Liver (tissue), 8 donors: ENCODE measurements at regions not wholly inside any gene's neighbourhood (a gene's known extent, or its start where the extent isn't known, plus 50 kb on each side); places are given as distances from the start of the nearest gene placed in this dataset.

Source experiments
- DNase-seq: peaks from one replicate; pipeline ENCODE4 v3.0.0-alpha.2; 2017; ENCODE audit warnings: low spot score
- H3K27ac ChIP-seq, 2 donors: one replicate each; pipeline ENCODE4 v1.7.0; 2013; ENCODE audit warnings: inconsistent platforms in 2 of 2, low read length in 2 of 2, control low read depth in 1 of 2, low read depth in 1 of 2, mild to moderate bottlenecking in 1 of 2
- H3K27me3 ChIP-seq, 4 donors: one replicate each; pipeline versions ENCODE4 v1.6.1 to v1.7.0; 2013; ENCODE audit warnings: low read length in 3 of 4, inconsistent platforms in 1 of 4, mild to moderate bottlenecking in 1 of 4, moderate library complexity in 1 of 4; ENCODE audit not compliant: control insufficient read depth in 4 of 4, insufficient read depth in 4 of 4
- H3K36me3 ChIP-seq, 4 donors: one replicate each; pipeline versions ENCODE4 v1.6.1 to v1.7.0; 2013; ENCODE audit warnings: low read length in 3 of 4, mild to moderate bottlenecking in 3 of 4, low read depth in 1 of 4, moderate library complexity in 1 of 4; ENCODE audit not compliant: control insufficient read depth in 4 of 4, insufficient read depth in 3 of 4
- H3K4me1 ChIP-seq, 4 donors: one replicate each; pipeline versions ENCODE4 v1.6.1 to v1.7.0; 2013; ENCODE audit warnings: low read length in 3 of 4, mild to moderate bottlenecking in 3 of 4, moderate library complexity in 1 of 4; ENCODE audit not compliant: control insufficient read depth in 4 of 4, insufficient read depth in 4 of 4
- H3K4me3 ChIP-seq, 3 donors: one replicate each; pipeline versions ENCODE4 v1.6.1 to v1.7.0; 2013; ENCODE audit warnings: low read length in 3 of 3, control low read depth in 1 of 3, low read depth in 1 of 3, mild to moderate bottlenecking in 1 of 3
- H3K9ac ChIP-seq, 2 donors: one replicate each; pipeline ENCODE4 v1.7.0; 2013; ENCODE audit warnings: low read length in 2 of 2, mild to moderate bottlenecking in 2 of 2, moderate library complexity in 2 of 2, control low read depth in 1 of 2, low read depth in 1 of 2
- H3K9me3 ChIP-seq, 4 donors: one replicate each; pipeline versions ENCODE4 v1.6.1 to v1.7.0; 2013; ENCODE audit warnings: low read length in 3 of 4; ENCODE audit not compliant: control insufficient read depth in 4 of 4
- ATF3 ChIP-seq: IDR thresholded peaks from 2 replicates; pipeline ENCODE4 v1.6.1; 2016; ENCODE audit warnings: antibody characterized with exemption
- EGR1 ChIP-seq, 2 donors: IDR thresholded peaks; 2 replicates each; pipeline ENCODE4 v1.6.1; 2016 to 2018; ENCODE audit warnings: antibody characterized with exemption in 2 of 2, low read depth in 2 of 2
- FOXA1 ChIP-seq: IDR thresholded peaks from 2 replicates; pipeline ENCODE4 v1.6.1; 2016; ENCODE audit warnings: antibody characterized with exemption
- FOXA2 ChIP-seq: IDR thresholded peaks from 2 replicates; pipeline ENCODE4 v1.6.1; 2016; ENCODE audit warnings: antibody characterized with exemption
- GABPA ChIP-seq, 2 donors: IDR thresholded peaks in 1 of 2; conservative IDR thresholded peaks in 1 of 2; 2 replicates each; pipeline ENCODE4 v1.6.1; 2016; ENCODE audit warnings: antibody characterized with exemption in 2 of 2, mild to moderate bottlenecking in 1 of 2, moderate library complexity in 1 of 2
- HNF4A ChIP-seq, 2 donors: conservative IDR thresholded peaks; 2 replicates each; pipeline ENCODE4 v1.6.1; 2016; ENCODE audit warnings: antibody characterized with exemption in 2 of 2, mild to moderate bottlenecking in 2 of 2
- HNF4G ChIP-seq: IDR thresholded peaks from 2 replicates; pipeline ENCODE4 v1.6.1; 2016; ENCODE audit warnings: antibody characterized with exemption
- JUND ChIP-seq, 2 donors: IDR thresholded peaks; 2 replicates each; pipeline ENCODE4 v1.6.1; 2016; ENCODE audit warnings: antibody characterized with exemption in 2 of 2
- MAX ChIP-seq: IDR thresholded peaks from 2 replicates; pipeline ENCODE4 v1.6.1; 2016; ENCODE audit warnings: antibody characterized with exemption
- NR2F2 ChIP-seq: IDR thresholded peaks from 2 replicates; pipeline ENCODE4 v1.6.1; 2016; ENCODE audit warnings: antibody characterized with exemption
- RAD21 ChIP-seq, 2 donors: IDR thresholded peaks; 2 replicates each; pipeline ENCODE4 v1.6.1; 2016; ENCODE audit warnings: antibody characterized with exemption in 2 of 2, mild to moderate bottlenecking in 2 of 2
- REST ChIP-seq: IDR thresholded peaks from 2 replicates; pipeline ENCODE4 v1.6.1; 2016; ENCODE audit warnings: antibody characterized with exemption, mild to moderate bottlenecking
- RXRA ChIP-seq, 2 donors: IDR thresholded peaks; 2 replicates each; pipeline ENCODE4 v1.6.1; 2017 to 2018; ENCODE audit warnings: antibody characterized with exemption in 2 of 2, mild to moderate bottlenecking in 1 of 2
- SP1 ChIP-seq: IDR thresholded peaks from 2 replicates; pipeline ENCODE4 v1.6.1; 2018; ENCODE audit warnings: antibody characterized with exemption, mild to moderate bottlenecking
- TAF1 ChIP-seq: conservative IDR thresholded peaks from 2 replicates; pipeline ENCODE4 v1.6.1; 2016; ENCODE audit warnings: antibody characterized with exemption, mild to moderate bottlenecking
- YY1 ChIP-seq: IDR thresholded peaks from 2 replicates; pipeline ENCODE4 v1.6.1; 2016; ENCODE audit warnings: antibody characterized with exemption, mild to moderate bottlenecking
- WGBS: extraction: QIAGEN DNeasy Blood & Tissue Kit; methylation state at CpG from one replicate; pipeline ENCODE4 v1.1.7; 2013; 5-methylcytosine and 5-hydroxymethylcytosine counted together
- TF ChIP-seq, protein P1 (sequence below): fragments of 150-350 bp; IDR thresholded peaks from 2 replicates; pipeline ENCODE4 v1.5.1; 2017; ENCODE audit warnings: improper control_type of control experiment, low read depth, low read length; ENCODE audit not compliant: missing input control
- TF ChIP-seq, protein P2 (sequence below): IDR thresholded peaks from 2 replicates; pipeline ENCODE4 v1.6.1; 2016; ENCODE audit warnings: antibody characterized with exemption
- donor health status: healthy.
- donor health status: healthy.
- donor health status: healthy.
- donor health status: healthy.
- donor health status: healthy.

- no peak for TF ChIP-seq MAX
Measured at GRCh38 chr5:91302958-91303357, 80.2 kb downstream of the ARRDC3 start (continued).

- no peak for TF ChIP-seq RAD21 (IDR thresholded peaks at IDR 0.05)
- TF ChIP-seq GABPA (IDR thresholded peaks at IDR 0.05 in 1 of 2, conservative IDR thresholded peaks at IDR 0.05 in 1 of 2) = no peak
- no peak for TF ChIP-seq FOXA1
- no peak for TF ChIP-seq EGR1 (IDR thresholded peaks at IDR 0.05; ENCODE audit: low read depth in 2 of 2)
- Histone ChIP-seq H3K27me3 (no peaks in the 10 kb centered on the region), H3K27ac (no peak overlapping the region), H3K9ac (no peak overlapping the region), H3K9me3 (no peaks in the 10 kb centered on the region), H3K36me3 (no peaks in the 10 kb centered on the region), H3K4me3 (no peak overlapping the region), H3K4me1 (no peaks in the 10 kb centered on the region)
- no peak for DNase-seq
- WGBS = 89% methylated on average over 4 of the region's 4 CpGs
Measured at GRCh38 chr5:91302305-91302704, 80.8 kb downstream of the ARRDC3 start.

GRCh38 chr5:91301106-91301846 is 81.8 kb downstream of the ARRDC3 start:
- 93% methylated on average over 5 of the region's 5 CpGs for WGBS
- Histone ChIP-seq H3K4me1 (no peaks in the 10 kb centered on the region), H3K4me3 (no peak overlapping the region), H3K27me3 (no peaks in the 10 kb centered on the region), H3K9me3 (no peaks in the 10 kb centered on the region), H3K9ac (peak overlapping the region in 1 of 2 donors; percentile 16), H3K36me3 (no peaks in the 10 kb centered on the region), H3K27ac (no peak overlapping the region)
- TF ChIP-seq HNF4A (conservative IDR thresholded peaks at IDR 0.05) (peak; percentile 25 to 58), RAD21 (IDR thresholded peaks at IDR 0.05) (peak in 1 of 2 donors; percentile 9), GABPA (IDR thresholded peaks at IDR 0.05 in 1 of 2, conservative IDR thresholded peaks at IDR 0.05 in 1 of 2) (no peak), SP1 (no peak), NR2F2 (no peak), FOXA2 (peak; percentile 82), RXRA (IDR thresholded peaks at IDR 0.05) (peak in 1 of 2 donors; percentile 52), EGR1 (IDR thresholded peaks at IDR 0.05; ENCODE audit: low read depth in 2 of 2) (no peak), FOXA1 (peak; percentile 6), REST (no peak), HNF4G (no peak), TAF1 (no peak), YY1 (peak; percentile 49), MAX (peak; percentile 17), JUND (IDR thresholded peaks at IDR 0.05) (peak in 1 of 2 donors; percentile 24), ATF3 (no peak)
- TF ChIP-seq, protein P1, sequence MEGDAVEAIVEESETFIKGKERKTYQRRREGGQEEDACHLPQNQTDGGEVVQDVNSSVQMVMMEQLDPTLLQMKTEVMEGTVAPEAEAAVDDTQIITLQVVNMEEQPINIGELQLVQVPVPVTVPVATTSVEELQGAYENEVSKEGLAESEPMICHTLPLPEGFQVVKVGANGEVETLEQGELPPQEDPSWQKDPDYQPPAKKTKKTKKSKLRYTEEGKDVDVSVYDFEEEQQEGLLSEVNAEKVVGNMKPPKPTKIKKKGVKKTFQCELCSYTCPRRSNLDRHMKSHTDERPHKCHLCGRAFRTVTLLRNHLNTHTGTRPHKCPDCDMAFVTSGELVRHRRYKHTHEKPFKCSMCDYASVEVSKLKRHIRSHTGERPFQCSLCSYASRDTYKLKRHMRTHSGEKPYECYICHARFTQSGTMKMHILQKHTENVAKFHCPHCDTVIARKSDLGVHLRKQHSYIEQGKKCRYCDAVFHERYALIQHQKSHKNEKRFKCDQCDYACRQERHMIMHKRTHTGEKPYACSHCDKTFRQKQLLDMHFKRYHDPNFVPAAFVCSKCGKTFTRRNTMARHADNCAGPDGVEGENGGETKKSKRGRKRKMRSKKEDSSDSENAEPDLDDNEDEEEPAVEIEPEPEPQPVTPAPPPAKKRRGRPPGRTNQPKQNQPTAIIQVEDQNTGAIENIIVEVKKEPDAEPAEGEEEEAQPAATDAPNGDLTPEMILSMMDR = no peak
- TF ChIP-seq, protein P2, sequence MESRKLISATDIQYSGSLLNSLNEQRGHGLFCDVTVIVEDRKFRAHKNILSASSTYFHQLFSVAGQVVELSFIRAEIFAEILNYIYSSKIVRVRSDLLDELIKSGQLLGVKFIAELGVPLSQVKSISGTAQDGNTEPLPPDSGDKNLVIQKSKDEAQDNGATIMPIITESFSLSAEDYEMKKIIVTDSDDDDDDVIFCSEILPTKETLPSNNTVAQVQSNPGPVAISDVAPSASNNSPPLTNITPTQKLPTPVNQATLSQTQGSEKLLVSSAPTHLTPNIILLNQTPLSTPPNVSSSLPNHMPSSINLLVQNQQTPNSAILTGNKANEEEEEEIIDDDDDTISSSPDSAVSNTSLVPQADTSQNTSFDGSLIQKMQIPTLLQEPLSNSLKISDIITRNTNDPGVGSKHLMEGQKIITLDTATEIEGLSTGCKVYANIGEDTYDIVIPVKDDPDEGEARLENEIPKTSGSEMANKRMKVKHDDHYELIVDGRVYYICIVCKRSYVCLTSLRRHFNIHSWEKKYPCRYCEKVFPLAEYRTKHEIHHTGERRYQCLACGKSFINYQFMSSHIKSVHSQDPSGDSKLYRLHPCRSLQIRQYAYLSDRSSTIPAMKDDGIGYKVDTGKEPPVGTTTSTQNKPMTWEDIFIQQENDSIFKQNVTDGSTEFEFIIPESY = no peak
- DNase-seq = no peak
